ENCODE measurements at regions not wholly inside any gene's neighbourhood (a gene's known extent, or its start where the extent isn't known, plus 50 kb on each side); places are given as distances from the start of the nearest gene placed in this dataset.

- TF ChIP-seq, protein P1, sequence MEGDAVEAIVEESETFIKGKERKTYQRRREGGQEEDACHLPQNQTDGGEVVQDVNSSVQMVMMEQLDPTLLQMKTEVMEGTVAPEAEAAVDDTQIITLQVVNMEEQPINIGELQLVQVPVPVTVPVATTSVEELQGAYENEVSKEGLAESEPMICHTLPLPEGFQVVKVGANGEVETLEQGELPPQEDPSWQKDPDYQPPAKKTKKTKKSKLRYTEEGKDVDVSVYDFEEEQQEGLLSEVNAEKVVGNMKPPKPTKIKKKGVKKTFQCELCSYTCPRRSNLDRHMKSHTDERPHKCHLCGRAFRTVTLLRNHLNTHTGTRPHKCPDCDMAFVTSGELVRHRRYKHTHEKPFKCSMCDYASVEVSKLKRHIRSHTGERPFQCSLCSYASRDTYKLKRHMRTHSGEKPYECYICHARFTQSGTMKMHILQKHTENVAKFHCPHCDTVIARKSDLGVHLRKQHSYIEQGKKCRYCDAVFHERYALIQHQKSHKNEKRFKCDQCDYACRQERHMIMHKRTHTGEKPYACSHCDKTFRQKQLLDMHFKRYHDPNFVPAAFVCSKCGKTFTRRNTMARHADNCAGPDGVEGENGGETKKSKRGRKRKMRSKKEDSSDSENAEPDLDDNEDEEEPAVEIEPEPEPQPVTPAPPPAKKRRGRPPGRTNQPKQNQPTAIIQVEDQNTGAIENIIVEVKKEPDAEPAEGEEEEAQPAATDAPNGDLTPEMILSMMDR (IDR thresholded peaks at IDR 0.05; ENCODE audit: insufficient read depth, low read depth, low read length): no peak
- TF ChIP-seq EZH2 (IDR thresholded peaks at IDR 0.05; ENCODE audit: insufficient read depth, low read length): no peak
These were observed 204.5 kb downstream of the ERMARD start for GRCh38 chr6:169955731-169956437.

Data from astrocyte (in vitro differentiated cells and primary cell).